ENCODE measurements at regions not wholly inside any gene's neighbourhood (a gene's known extent, or its start where the extent isn't known, plus 50 kb on each side); places are given as distances from the start of the nearest gene placed in this dataset.

DNA sequence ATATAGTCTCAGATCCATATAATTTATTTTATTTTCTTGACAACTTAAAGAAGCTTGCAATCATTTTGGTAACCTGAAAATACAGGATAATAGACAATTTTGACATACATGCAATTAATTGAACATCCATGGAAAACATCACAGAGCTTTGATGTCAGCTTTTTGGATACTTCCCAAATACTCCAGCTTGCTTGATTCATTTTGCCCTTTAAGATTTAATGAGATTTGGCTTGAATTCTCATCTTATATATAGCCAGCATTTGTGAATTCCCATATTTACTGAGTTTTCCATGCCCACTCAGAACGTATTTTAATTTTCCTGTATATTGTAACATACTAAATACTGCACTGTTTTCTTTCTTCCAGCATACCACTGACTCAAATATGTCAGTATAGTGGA is 803.0 kb upstream of the MGAT4C start:
- Mint-ChIP-seq H3K4me1 (no peaks in the 10 kb centered on the region), H3K36me3 (no peaks in the 10 kb centered on the region), H3K27me3 (ENCODE audit: low read depth in 3 of 3) (peaks cover 0 to 2% (median 0%) of the 10 kb centered on the region in 3 donors), H3K9me3 (peaks cover 0 to 2% (median 0%) of the 10 kb centered on the region in 7 donors), H3K27ac (no peak overlapping the region), H3K4me3 (no peak overlapping the region)
- intact Hi-C loops (cut with micrococcal nuclease) = no loop called here
- Histone ChIP-seq H3K9ac (ENCODE audit: insufficient read depth, low read length, poor library complexity, severe bottlenecking) (no peak overlapping the region), H3K4me1 (ENCODE audit: control insufficient read depth in 1 of 2, insufficient read depth in 2 of 2, low read length in 2 of 2) (no peaks in the 10 kb centered on the region), H3K4me2 (replicated peaks; ENCODE audit: extremely low read depth, low read length, poor library complexity, severe bottlenecking) (no peak overlapping the region), H3K36me3 (replicated peaks in 1 of 2; ENCODE audit: control insufficient read depth in 1 of 2, insufficient read depth in 2 of 2, low read length in 2 of 2) (no peaks in the 10 kb centered on the region), H3K4me3 (replicated peaks in 1 of 3; ENCODE audit: low read depth in 2 of 3, low read length in 3 of 3) (no peak overlapping the region), H3K27me3 (ENCODE audit: control insufficient read depth in 2 of 2, insufficient read depth in 2 of 2, low read length in 2 of 2) (no peaks in the 10 kb centered on the region), H3K9me3 (replicated peaks in 1 of 2; ENCODE audit: control insufficient read depth in 1 of 2, insufficient read depth in 1 of 2, low read length in 2 of 2) (no peaks in the 10 kb centered on the region), H2AFZ (ENCODE audit: insufficient read depth, low read depth, low read length, poor library complexity, severe bottlenecking) (no peak overlapping the region), H3K79me2 (ENCODE audit: insufficient read depth, low read length) (no peaks in the 10 kb centered on the region), H4K20me1 (ENCODE audit: insufficient read depth, low read length) (no peaks in the 10 kb centered on the region), H3K27ac (ENCODE audit: low read depth in 1 of 2, low read length in 2 of 2) (no peak overlapping the region)
- no peak for DNase-seq
- TF ChIP-seq, protein P1, sequence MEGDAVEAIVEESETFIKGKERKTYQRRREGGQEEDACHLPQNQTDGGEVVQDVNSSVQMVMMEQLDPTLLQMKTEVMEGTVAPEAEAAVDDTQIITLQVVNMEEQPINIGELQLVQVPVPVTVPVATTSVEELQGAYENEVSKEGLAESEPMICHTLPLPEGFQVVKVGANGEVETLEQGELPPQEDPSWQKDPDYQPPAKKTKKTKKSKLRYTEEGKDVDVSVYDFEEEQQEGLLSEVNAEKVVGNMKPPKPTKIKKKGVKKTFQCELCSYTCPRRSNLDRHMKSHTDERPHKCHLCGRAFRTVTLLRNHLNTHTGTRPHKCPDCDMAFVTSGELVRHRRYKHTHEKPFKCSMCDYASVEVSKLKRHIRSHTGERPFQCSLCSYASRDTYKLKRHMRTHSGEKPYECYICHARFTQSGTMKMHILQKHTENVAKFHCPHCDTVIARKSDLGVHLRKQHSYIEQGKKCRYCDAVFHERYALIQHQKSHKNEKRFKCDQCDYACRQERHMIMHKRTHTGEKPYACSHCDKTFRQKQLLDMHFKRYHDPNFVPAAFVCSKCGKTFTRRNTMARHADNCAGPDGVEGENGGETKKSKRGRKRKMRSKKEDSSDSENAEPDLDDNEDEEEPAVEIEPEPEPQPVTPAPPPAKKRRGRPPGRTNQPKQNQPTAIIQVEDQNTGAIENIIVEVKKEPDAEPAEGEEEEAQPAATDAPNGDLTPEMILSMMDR (IDR thresholded peaks at IDR 0.05) = no peak
- WGBS (ENCODE audit: insufficient coverage) = no CpG with 5 or more reads among the region's 1 CpG

DNA sequence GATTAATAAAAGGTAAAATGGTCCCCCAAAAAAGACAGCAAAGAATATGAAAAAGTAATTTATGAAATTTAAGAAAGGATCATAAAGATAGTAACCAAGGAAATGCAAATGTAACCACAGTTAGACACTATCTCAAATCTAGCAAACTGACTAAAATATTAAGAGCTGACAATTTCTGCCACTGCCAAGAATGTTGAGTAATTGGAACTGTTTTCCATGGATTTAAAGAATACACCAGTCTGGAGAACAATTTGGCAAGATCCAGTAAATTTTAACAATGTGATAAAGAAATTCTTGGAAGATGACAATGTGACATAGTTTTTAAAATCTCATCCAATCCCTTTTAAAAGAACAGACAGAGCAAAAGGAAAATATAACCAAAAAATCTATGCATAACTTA is 798.0 kb upstream of the MGAT4C start:
- Histone ChIP-seq H3K27ac (ENCODE audit: low read depth in 1 of 2, low read length in 2 of 2) (no peak overlapping the region), H3K4me2 (replicated peaks; ENCODE audit: extremely low read depth, low read length, poor library complexity, severe bottlenecking) (no peak overlapping the region), H3K9me3 (replicated peaks in 1 of 2; ENCODE audit: control insufficient read depth in 1 of 2, insufficient read depth in 1 of 2, low read length in 2 of 2) (no peaks in the 10 kb centered on the region), H3K4me1 (ENCODE audit: control insufficient read depth in 1 of 2, insufficient read depth in 2 of 2, low read length in 2 of 2) (no peaks in the 10 kb centered on the region), H3K79me2 (ENCODE audit: insufficient read depth, low read length) (no peaks in the 10 kb centered on the region), H3K4me3 (replicated peaks in 1 of 3; ENCODE audit: low read depth in 2 of 3, low read length in 3 of 3) (no peak overlapping the region), H2AFZ (ENCODE audit: insufficient read depth, low read depth, low read length, poor library complexity, severe bottlenecking) (no peak overlapping the region), H3K36me3 (replicated peaks in 1 of 2; ENCODE audit: control insufficient read depth in 1 of 2, insufficient read depth in 2 of 2, low read length in 2 of 2) (no peaks in the 10 kb centered on the region), H4K20me1 (ENCODE audit: insufficient read depth, low read length) (no peaks in the 10 kb centered on the region), H3K9ac (ENCODE audit: insufficient read depth, low read length, poor library complexity, severe bottlenecking) (no peak overlapping the region), H3K27me3 (ENCODE audit: control insufficient read depth in 2 of 2, insufficient read depth in 2 of 2, low read length in 2 of 2) (no peaks in the 10 kb centered on the region)
- TF ChIP-seq, protein P1 (IDR thresholded peaks at IDR 0.05) = no peak
- intact Hi-C loops (cut with micrococcal nuclease) = no loop called here
- Mint-ChIP-seq H3K27ac (no peak overlapping the region), H3K36me3 (no peaks in the 10 kb centered on the region), H3K4me1 (no peaks in the 10 kb centered on the region), H3K9me3 (peaks cover 0 to 2% (median 0%) of the 10 kb centered on the region in 7 donors), H3K4me3 (no peak overlapping the region), H3K27me3 (ENCODE audit: low read depth in 3 of 3) (peaks cover 0 to 2% (median 0%) of the 10 kb centered on the region in 3 donors)
- no peak for DNase-seq

Measured in CD14-positive monocyte (primary cell).